Peyer's patch (tissue), 4 donors: ENCODE measurements at regions not wholly inside any gene's neighbourhood (a gene's known extent, or its start where the extent isn't known, plus 50 kb on each side); places are given as distances from the start of the nearest gene placed in this dataset.

Source experiments
- DNase-seq, 3 donors: peaks; one replicate each; pipeline ENCODE4 v3.0.0-alpha.2; 2017 to 2019
- H3K27ac ChIP-seq, 4 donors: fragments of 200-600 bp; sonication (generic); one replicate each; pipeline ENCODE4 v1.5.1; 2016 to 2019
- H3K27me3 ChIP-seq, 2 donors: fragments of 200-600 bp; sonication (generic); one replicate each; pipeline ENCODE4 v1.5.1; 2019
- H3K36me3 ChIP-seq, 3 donors: fragments of 200-600 bp; sonication (generic); one replicate each; pipeline ENCODE4 v1.5.1; 2016 to 2019
- H3K4me1 ChIP-seq, 4 donors: fragments of 200-600 bp; sonication (generic); one replicate each; pipeline ENCODE4 v1.5.1; 2016 to 2019
- H3K4me3 ChIP-seq, 4 donors: fragments of 200-600 bp; sonication (generic); 1 replicate in 3 of 4; 2 replicates in 1 of 4; pipeline ENCODE4 v1.5.1; 2016 to 2019; ENCODE audit warnings: mild to moderate bottlenecking in 1 of 4
- H3K9me3 ChIP-seq, 4 donors: fragments of 200-600 bp; sonication (generic); one replicate each; pipeline ENCODE4 v1.5.1; 2016 to 2019; ENCODE audit warnings: mild to moderate bottlenecking in 1 of 4
- CTCF ChIP-seq, 6 experiments: fragments of 450-650 bp in 4 of 6; fragments of 200-600 bp in 2 of 6; sonication (generic) in 1 of 6; IDR thresholded peaks; one replicate each; pipeline ENCODE4 v1.5.1; 2017 to 2019; ENCODE audit warnings: antibody characterized with exemption in 6 of 6, mild to moderate bottlenecking in 3 of 6, moderate library complexity in 1 of 6
- POLR2A ChIP-seq, 2 donors: fragments of 450-650 bp; IDR thresholded peaks; one replicate each; pipeline ENCODE4 v1.5.1; 2017; ENCODE audit warnings: antibody characterized with exemption in 2 of 2, mild to moderate bottlenecking in 2 of 2, moderate library complexity in 2 of 2

GRCh38 chr15:69912116-69912515, 185.6 kb downstream of the TLE3 start:
- Histone ChIP-seq H3K4me1 (no peaks in the 10 kb centered on the region), H3K36me3 (no peaks in the 10 kb centered on the region), H3K9me3 (no peaks in the 10 kb centered on the region), H3K27ac (no peak overlapping the region), H3K4me3 (no peak overlapping the region), H3K27me3 (no peaks in the 10 kb centered on the region)
- no peak for DNase-seq
- no peak for TF ChIP-seq POLR2A (IDR thresholded peaks at IDR 0.05)
- no peak for TF ChIP-seq CTCF (IDR thresholded peaks at IDR 0.05)

- no peaks in the 10 kb centered on the region for H3K4me1 ChIP-seq
- no peaks in the 10 kb centered on the region for H3K27me3 ChIP-seq
- no peak overlapping the region for H3K27ac ChIP-seq
- H3K9me3 ChIP-seq: no peaks in the 10 kb centered on the region
- DNase-seq: no peak
- TF ChIP-seq CTCF (IDR thresholded peaks at IDR 0.05): no peak
- no peak for TF ChIP-seq POLR2A (IDR thresholded peaks at IDR 0.05)
- no peak overlapping the region for H3K4me3 ChIP-seq
- no peaks in the 10 kb centered on the region for H3K36me3 ChIP-seq
These were observed 183.7 kb downstream of the TLE3 start for GRCh38 chr15:69914040-69914439.

- no peaks in the 10 kb centered on the region for H3K4me1 ChIP-seq
- TF ChIP-seq POLR2A (IDR thresholded peaks at IDR 0.05) (no peak), CTCF (IDR thresholded peaks at IDR 0.05) (no peak)
- no peaks in the 10 kb centered on the region for H3K9me3 ChIP-seq
- H3K4me3 ChIP-seq: no peak overlapping the region
- no peak overlapping the region for H3K27ac ChIP-seq
- no peaks in the 10 kb centered on the region for H3K36me3 ChIP-seq
- no peaks in the 10 kb centered on the region for H3K27me3 ChIP-seq
- DNase-seq: no peak
These were observed 182.8 kb downstream of the TLE3 start for GRCh38 chr15:69914960-69915359.

- Histone ChIP-seq H3K9me3 (no peaks in the 10 kb centered on the region), H3K27ac (no peak overlapping the region), H3K27me3 (no peaks in the 10 kb centered on the region), H3K4me1 (no peaks in the 10 kb centered on the region), H3K4me3 (no peak overlapping the region), H3K36me3 (no peaks in the 10 kb centered on the region)
- no peak for DNase-seq
- TF ChIP-seq CTCF (IDR thresholded peaks at IDR 0.05) (no peak), POLR2A (IDR thresholded peaks at IDR 0.05) (no peak)
These were observed 181.4 kb downstream of the TLE3 start for GRCh38 chr15:69916169-69916785.

GRCh38 chr15:69917056-69917455, 180.7 kb downstream of the TLE3 start:
- H3K36me3 ChIP-seq: no peaks in the 10 kb centered on the region
- no peak for TF ChIP-seq POLR2A (IDR thresholded peaks at IDR 0.05)
- H3K9me3 ChIP-seq: no peaks in the 10 kb centered on the region
- peaks cover 0 to 5% (median 1%) of the 10 kb centered on the region in 4 donors for H3K4me1 ChIP-seq
- H3K27me3 ChIP-seq: no peaks in the 10 kb centered on the region
- no peak for DNase-seq
- no peak overlapping the region for H3K27ac ChIP-seq
- no peak overlapping the region for H3K4me3 ChIP-seq

GRCh38 chr15:69919816-69920215, 177.9 kb downstream of the TLE3 start:
- no peak for DNase-seq
- H3K4me3 ChIP-seq: no peak overlapping the region
- H3K9me3 ChIP-seq: peaks cover 0 to 5% (median 0%) of the 10 kb centered on the region in 4 donors
- no peaks in the 10 kb centered on the region for H3K36me3 ChIP-seq
- no peak overlapping the region for H3K27ac ChIP-seq
- peaks cover 0 to 10% (median 1%) of the 10 kb centered on the region in 4 donors for H3K4me1 ChIP-seq
- TF ChIP-seq CTCF (IDR thresholded peaks at IDR 0.05) (no peak), POLR2A (IDR thresholded peaks at IDR 0.05) (no peak)
- no peaks in the 10 kb centered on the region for H3K27me3 ChIP-seq
